RPMI8226 (cell line): ENCODE measurements at regions not wholly inside any gene's neighbourhood (a gene's known extent, or its start where the extent isn't known, plus 50 kb on each side); places are given as distances from the start of the nearest gene placed in this dataset.
"Not testable (repeated sequence)": the region's sequence is repeated elsewhere in the genome, so short reads cannot be mapped to it uniquely, and the experiment has no call there.

Source experiments
- DNase-seq: peaks from one replicate; pipeline ENCODE4 v3.0.0-alpha.2; 2015

GRCh38 chr6:119526561-119527230, 177.1 kb upstream of the MAN1A1 start:
- no peak for DNase-seq

GRCh38 chr6:119524410-119524809, 174.8 kb upstream of the MAN1A1 start:
- no peak for DNase-seq

GRCh38 chr6:119523556-119523955, 174.0 kb upstream of the MAN1A1 start:
- no peak for DNase-seq

GRCh38 chr6:119521251-119521650, 171.7 kb upstream of the MAN1A1 start:
- DNase-seq: no peak

- DNase-seq: no peak
Observed at GRCh38 chr6:119517428-119517827, 167.9 kb upstream of the MAN1A1 start.

GRCh38 chr6:119514345-119514744, 164.8 kb upstream of the MAN1A1 start:
- no peak for DNase-seq

- DNase-seq: no peak
Observed at GRCh38 chr6:119511024-119511423, 161.5 kb upstream of the MAN1A1 start.

GRCh38 chr6:119510246-119510645, 160.7 kb upstream of the MAN1A1 start:
- DNase-seq: no peak

GRCh38 chr6:119506631-119507174, 157.1 kb upstream of the MAN1A1 start:
- DNase-seq: no peak

- DNase-seq: peak; percentile 73
Observed at GRCh38 chr6:119501798-119502483, 152.4 kb upstream of the MAN1A1 start.

GRCh38 chr6:119499797-119500196, 150.2 kb upstream of the MAN1A1 start:
- no peak for DNase-seq

- peak; percentile 20 for DNase-seq
Observed at GRCh38 chr6:119497988-119498727, 148.6 kb upstream of the MAN1A1 start.

GRCh38 chr6:119495230-119495683, 145.7 kb upstream of the MAN1A1 start:
- no peak for DNase-seq

- no peak for DNase-seq
Observed at GRCh38 chr6:119493980-119494379, 144.4 kb upstream of the MAN1A1 start.

- not testable (repeated sequence) for DNase-seq
Observed at GRCh38 chr6:119491112-119491511, 141.6 kb upstream of the MAN1A1 start.

- not testable (repeated sequence) for DNase-seq
Observed at GRCh38 chr6:119490050-119490449, 140.5 kb upstream of the MAN1A1 start.

- no peak for DNase-seq
Observed at GRCh38 chr6:119484598-119484997, 135.0 kb upstream of the MAN1A1 start.

- DNase-seq: no peak
Observed at GRCh38 chr6:119483908-119484307, 134.3 kb upstream of the MAN1A1 start.

GRCh38 chr6:119482850-119483285, 133.3 kb upstream of the MAN1A1 start:
- DNase-seq: no peak

GRCh38 chr6:119481976-119482375, 132.4 kb upstream of the MAN1A1 start:
- no peak for DNase-seq

- DNase-seq: no peak
Observed at GRCh38 chr6:119480961-119481497, 131.5 kb upstream of the MAN1A1 start.

- DNase-seq: peak; percentile 69
Observed at GRCh38 chr6:119479860-119480655, 130.5 kb upstream of the MAN1A1 start.
